A549 (cell line): ENCODE measurements at regions not wholly inside any gene's neighbourhood (a gene's known extent, or its start where the extent isn't known, plus 50 kb on each side); places are given as distances from the start of the nearest gene placed in this dataset.
A peak's percentile ranks its signal among the peaks of the same experiment; 100 is the strongest.
"Not testable (repeated sequence)": the region's sequence is repeated elsewhere in the genome, so short reads cannot be mapped to it uniquely, and the experiment has no call there.

Experiments
- ATAC-seq, 2 experiments: fragments of 200-7000 bp in 1 of 2; fragments of >200 bp in 1 of 2; cut with Nextera tagmentation in 1 of 2; cut with Tn5 transposase in 1 of 2; 3 replicates each; pipeline versions ENCODE4 v1.8.0 to v1.9.1; 2018 to 2020; ENCODE audit warnings: mild to moderate bottlenecking in 1 of 2, moderate library complexity in 1 of 2
- CTCF ChIA-PET: fragments of 300-600 bp; sonication (Branson Sonifier 250); formaldehyde crosslinking; extraction: SDS; loops from one replicate; lab custom pipeline; 2021; ENCODE audit warnings: antibody characterized with exemption, inconsistent platforms; lab: Yijun Ruan, JAX
- POLR2A ChIA-PET: fragments of 350-600 bp; formaldehyde crosslinking; extraction: SDS; loops from one replicate; lab custom pipeline; 2021; ENCODE audit warnings: antibody characterized with exemption, inconsistent platforms; lab: Yijun Ruan, JAX
- DNase-seq, 2 experiments: peaks; one replicate each; pipeline versions ENCODE4 v3.0.0 to v3.0.0-alpha.2; 2011 to 2016; ENCODE audit warnings: low read depth in 1 of 2, low spot score in 1 of 2
- FAIRE-seq: peaks from 2 replicates; lab custom pipeline; 2011; peaks lifted over from hg19 to GRCh38; lab: Jason Lieb, UNC
- H3K27ac ChIP-seq, 2 experiments: fragments of >200 bp; sonication (Bioruptor Twin); formaldehyde crosslinking; 3 replicates each; pipeline ENCODE4 v1.5.1; 2016 to 2017
- H3K4me1 ChIP-seq: fragments of >200 bp; sonication (Bioruptor Twin); formaldehyde crosslinking; 3 replicates; pipeline ENCODE4 v1.6.1; 2016
- H3K4me2 ChIP-seq: fragments of >200 bp; sonication (Bioruptor Twin); formaldehyde crosslinking; 3 replicates; pipeline ENCODE4 v1.6.1; 2016
- H3K4me3 ChIP-seq: fragments of >200 bp; sonication (Bioruptor Twin); formaldehyde crosslinking; 3 replicates; pipeline ENCODE4 v1.5.1; 2016
- H3K9me3 ChIP-seq: fragments of >200 bp; sonication (Bioruptor Twin); formaldehyde crosslinking; 3 replicates; pipeline ENCODE4 v1.6.1; 2016
- BCL3 ChIP-seq: fragments of >200 bp; sonication (Bioruptor Twin); formaldehyde crosslinking; IDR thresholded peaks from 3 replicates; pipeline ENCODE4 v1.6.1; 2016
- CHD2 ChIP-seq: fragments of 150-350 bp; IDR thresholded peaks from 2 replicates; pipeline ENCODE4 v1.6.1; 2014; ENCODE audit warnings: low read length; ENCODE audit not compliant: partially characterized antibody
- CTCF ChIP-seq: fragments of >200 bp; sonication (Bioruptor Twin); formaldehyde crosslinking; IDR thresholded peaks from 3 replicates; pipeline ENCODE4 v1.5.1; 2016
- FOSL2 ChIP-seq, 2 experiments: fragments of 450-650 bp in 1 of 2; fragments of >200 bp in 1 of 2; sonication (Bioruptor Twin) in 1 of 2; formaldehyde crosslinking; IDR thresholded peaks; 2 replicates each; pipeline versions ENCODE4 v1.5.0 to v1.6.1; 2016 to 2020; ENCODE audit warnings: mild to moderate bottlenecking in 1 of 2, moderate library complexity in 1 of 2
- HOXA7 ChIP-seq: fragments of 250-450 bp; sonication (Bioruptor Pico); IDR thresholded peaks from 2 replicates; pipeline ENCODE4 v1.5.0; 2020; ENCODE audit warnings: mild to moderate bottlenecking, moderate library complexity
- HOXB5 ChIP-seq: fragments of 250-450 bp; sonication (Bioruptor Pico); IDR thresholded peaks from 2 replicates; pipeline ENCODE4 v1.5.0; 2020; ENCODE audit warnings: mild to moderate bottlenecking, moderate library complexity
- MAFK ChIP-seq: fragments of 450-650 bp; IDR thresholded peaks from 2 replicates; pipeline ENCODE4 v1.6.1; 2014; ENCODE audit not compliant: partially characterized antibody
- RNF2 ChIP-seq: fragments of 200-600 bp; sonication (generic); IDR thresholded peaks from 2 replicates; pipeline ENCODE4 v1.6.1; 2016; ENCODE audit warnings: low read depth, mild to moderate bottlenecking, antibody characterized with exemption, moderate library complexity, borderline replicate concordance
- SMC3 ChIP-seq: fragments of >200 bp; sonication (Bioruptor Twin); formaldehyde crosslinking; IDR thresholded peaks from 3 replicates; pipeline ENCODE4 v1.6.1; 2018; ENCODE audit warnings: inconsistent platforms
- SREBF2 ChIP-seq: fragments of 450-650 bp; IDR thresholded peaks from 2 replicates; pipeline ENCODE4 v1.6.1; 2014; ENCODE audit warnings: mild to moderate bottlenecking, moderate library complexity
- TP53 ChIP-seq: fragments of 250-450 bp; sonication (Bioruptor Pico); IDR thresholded peaks from 2 replicates; pipeline ENCODE4 v1.5.0; 2021; ENCODE audit warnings: mild to moderate bottlenecking, moderate library complexity
- ZC3H11A ChIP-seq: fragments of 450-650 bp; IDR thresholded peaks from 2 replicates; pipeline ENCODE4 v1.6.1; 2014; ENCODE audit warnings: antibody characterized with exemption, mild to moderate bottlenecking
- ZFP36 ChIP-seq: fragments of 450-650 bp; IDR thresholded peaks from 2 replicates; pipeline ENCODE4 v1.6.1; 2014; ENCODE audit warnings: borderline replicate concordance; ENCODE audit not compliant: partially characterized antibody
- ZSCAN20 ChIP-seq: fragments of 250-450 bp; sonication (Bioruptor Pico); IDR thresholded peaks from 2 replicates; pipeline ENCODE4 v1.8.0; 2022; ENCODE audit warnings: mild to moderate bottlenecking, moderate library complexity
- WGBS: methylation state at CpG from one replicate; pipeline ENCODE4 v1.1.6; 2017; ENCODE audit errors: missing lambda C conversion rate; 5-methylcytosine and 5-hydroxymethylcytosine counted together
- TF ChIP-seq, protein P1 (sequence below): IDR thresholded peaks from 2 replicates; pipeline ENCODE4 v1.6.1; 2012

GRCh38 chr17:26766743-26767142 lies 527.2 kb upstream of the WSB1 start:
- H3K4me2 ChIP-seq: no peak overlapping the region
- DNase-seq: no peak
- CTCF ChIA-PET: no interaction called here
- 90% methylated on average over 30 of the region's 40 CpGs for WGBS
- TF ChIP-seq HOXB5 (CRISPR knock-in tag): no peak
- no peak for TF ChIP-seq SREBF2
- TF ChIP-seq, protein P1, sequence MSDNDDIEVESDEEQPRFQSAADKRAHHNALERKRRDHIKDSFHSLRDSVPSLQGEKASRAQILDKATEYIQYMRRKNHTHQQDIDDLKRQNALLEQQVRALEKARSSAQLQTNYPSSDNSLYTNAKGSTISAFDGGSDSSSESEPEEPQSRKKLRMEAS: no peak
- TF ChIP-seq ZC3H11A: no peak
- TF ChIP-seq CTCF: no peak
- ATAC-seq: no peak
- no peak overlapping the region for H3K4me3 ChIP-seq
- H3K9me3 ChIP-seq: no peaks in the 10 kb centered on the region
- no peak for FAIRE-seq
- POLR2A ChIA-PET: no interaction called here
- no peak overlapping the region for H3K27ac ChIP-seq
- H3K4me1 ChIP-seq: no peaks in the 10 kb centered on the region

GRCh38 chr17:26773189-26774188 lies 520.4 kb upstream of the WSB1 start:
- Histone ChIP-seq H3K9me3 (peaks cover 4% of the 10 kb centered on the region; the same call in 1 of the 3 replicates), H3K4me2 (no peak overlapping the region), H3K4me3 (no peak overlapping the region), H3K27ac (no peak overlapping the region), H3K4me1 (no peaks in the 10 kb centered on the region)
- CTCF ChIA-PET: no interaction called here
- DNase-seq: no peak
- 95% methylated on average over 109 of the region's 118 CpGs for WGBS
- no peak for ATAC-seq
- TF ChIP-seq MAFK (peak; percentile 26), ZFP36 (no peak)
- TF ChIP-seq, all 56 proteins: peak for 1
- POLR2A ChIA-PET: no interaction called here
- FAIRE-seq: no peak

GRCh38 chr17:26774291-26775218 lies 519.4 kb upstream of the WSB1 start:
- 95% methylated on average over 114 of the region's 123 CpGs for WGBS
- CTCF ChIA-PET: no interaction called here
- no peak overlapping the region for H3K4me3 ChIP-seq
- DNase-seq (no peak), FAIRE-seq (no peak), ATAC-seq (no peak)
- no peak overlapping the region for H3K4me2 ChIP-seq
- POLR2A ChIA-PET: no interaction called here
- no peak overlapping the region for H3K27ac ChIP-seq
- H3K9me3 ChIP-seq: peaks cover 4% of the 10 kb centered on the region; the same call in 1 of the 3 replicates
- no peaks in the 10 kb centered on the region for H3K4me1 ChIP-seq
- TF ChIP-seq CHD2 (no peak), FOSL2 (IDR thresholded peaks at IDR 0.05) (no peak), FOSL2 (CRISPR knock-in tag; IDR thresholded peaks at IDR 0.05) (no peak)

DNA sequence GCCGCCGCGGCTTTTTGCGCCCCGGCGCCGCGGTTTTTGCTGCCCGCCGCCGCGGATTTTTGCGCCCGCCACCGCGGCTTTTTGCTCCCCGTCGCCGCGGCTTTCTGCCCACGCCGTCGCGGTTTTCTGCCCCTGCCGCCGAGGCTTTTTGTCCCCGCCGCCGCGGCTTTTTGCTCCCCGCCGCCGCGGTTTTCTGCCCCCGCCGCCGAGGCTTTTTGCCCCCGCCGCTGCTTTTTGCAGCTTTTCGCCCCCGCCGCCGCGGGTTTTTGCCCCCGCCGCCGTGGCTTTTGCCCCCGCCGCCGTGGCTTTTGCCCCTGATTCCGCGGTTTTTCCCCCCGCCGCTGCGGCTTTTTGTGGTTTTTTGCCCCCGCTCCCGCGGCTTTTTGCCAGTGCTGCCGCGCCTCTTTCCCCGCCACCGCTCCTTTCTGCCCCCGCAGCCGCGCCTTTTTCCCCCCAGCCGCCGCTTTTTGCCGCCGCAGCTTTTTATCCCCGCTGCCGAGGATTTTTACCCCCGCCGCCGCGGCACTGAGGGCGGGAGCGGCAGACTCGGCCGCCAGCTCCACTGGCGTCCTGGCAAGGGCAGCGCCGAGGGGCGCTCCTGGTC lies 518.6 kb upstream of the WSB1 start:
- FAIRE-seq (no peak), DNase-seq (no peak), ATAC-seq (no peak)
- peaks cover 5% of the 10 kb centered on the region; the same call in 2 of the 3 replicates for H3K9me3 ChIP-seq
- TF ChIP-seq SMC3 (no peak), ZSCAN20 (no peak), RNF2 (no peak), HOXA7 (CRISPR knock-in tag) (no peak), BCL3 (no peak), ZC3H11A (no peak), TP53 (no peak)
- ChIA-PET CTCF (no interaction called here), POLR2A (no interaction called here)
- no peaks in the 10 kb centered on the region for H3K4me1 ChIP-seq
- no peak overlapping the region for H3K4me2 ChIP-seq
- no peak overlapping the region for H3K27ac ChIP-seq
- H3K4me3 ChIP-seq: no peak overlapping the region
- 96% methylated on average over 72 of the region's 83 CpGs for WGBS

- FAIRE-seq: not testable (repeated sequence)
- WGBS: 19% methylated on average over 4 of the region's 4 CpGs
These were observed 513.6 kb upstream of the WSB1 start for GRCh38 chr17:26780187-26780814.

More at GRCh38 chr17:26780187-26780814, 513.6 kb upstream of the WSB1 start:
- H3K27ac ChIP-seq, ATAC-seq, H3K4me3 ChIP-seq, CTCF ChIA-PET, POLR2A ChIA-PET, H3K4me2 ChIP-seq, DNase-seq, H3K4me1 ChIP-seq: not testable (repeated sequence)
- H3K9me3 ChIP-seq: peaks cover 20% of the 10 kb centered on the region
